Duodenal mucosa (tissue), 2 donors: ENCODE measurements at regions not wholly inside any gene's neighbourhood (a gene's known extent, or its start where the extent isn't known, plus 50 kb on each side); places are given as distances from the start of the nearest gene placed in this dataset.

Source experiments
- H3K27ac ChIP-seq: one replicate; pipeline ENCODE4 v1.7.0; 2013; ENCODE audit warnings: low read depth, low read length
- H3K27me3 ChIP-seq, 2 donors: one replicate each; pipeline ENCODE4 v1.7.0; 2013; ENCODE audit warnings: low read length in 2 of 2, control low read depth in 1 of 2; ENCODE audit not compliant: insufficient read depth in 2 of 2, control insufficient read depth in 1 of 2
- H3K36me3 ChIP-seq, 2 donors: one replicate each; pipeline ENCODE4 v1.7.0; 2013; ENCODE audit warnings: low read length in 2 of 2, control low read depth in 1 of 2; ENCODE audit not compliant: insufficient read depth in 2 of 2, control insufficient read depth in 1 of 2
- H3K4me1 ChIP-seq, 2 donors: one replicate each; pipeline ENCODE4 v1.7.0; 2013; ENCODE audit warnings: low read length in 2 of 2, control low read depth in 1 of 2; ENCODE audit not compliant: insufficient read depth in 2 of 2, control insufficient read depth in 1 of 2
- H3K4me3 ChIP-seq, 2 donors: one replicate each; pipeline ENCODE4 v1.7.0; 2013; ENCODE audit warnings: low read length in 2 of 2, low read depth in 1 of 2
- H3K9ac ChIP-seq, 2 donors: one replicate each; pipeline ENCODE4 v1.7.0; 2013; ENCODE audit warnings: low read length in 2 of 2, low read depth in 1 of 2
- H3K9me3 ChIP-seq, 2 donors: one replicate each; pipeline ENCODE4 v1.7.0; 2013; ENCODE audit warnings: low read length in 2 of 2, control low read depth in 1 of 2; ENCODE audit not compliant: control insufficient read depth in 1 of 2

DNA sequence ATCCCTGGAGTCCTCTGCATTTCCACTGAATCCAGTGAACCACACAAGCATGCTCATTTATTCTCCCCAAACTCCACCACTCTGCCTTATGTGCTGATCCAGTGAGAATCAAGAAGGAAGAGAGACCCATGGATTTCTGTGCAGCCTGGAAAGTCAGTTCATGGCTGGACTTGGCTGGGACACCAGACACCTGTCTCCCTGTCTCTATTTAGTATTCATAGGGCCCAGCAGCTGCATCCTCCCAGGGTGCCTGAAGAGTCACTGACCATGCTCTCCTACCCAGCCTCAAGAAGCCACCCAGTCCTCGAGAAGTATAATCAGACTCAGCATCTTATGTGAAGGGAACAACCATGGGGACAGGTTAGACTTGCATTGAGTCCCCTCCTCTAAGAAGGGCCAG, 83.2 kb downstream of the ZNF280B start:
- Histone ChIP-seq H3K9me3 (no peaks in the 10 kb centered on the region), H3K4me1 (no peaks in the 10 kb centered on the region), H3K27me3 (peaks cover 0 to 3% of the 10 kb centered on the region in 2 donors), H3K9ac (no peak overlapping the region), H3K36me3 (no peaks in the 10 kb centered on the region), H3K4me3 (no peak overlapping the region), H3K27ac (no peak overlapping the region)

DNA sequence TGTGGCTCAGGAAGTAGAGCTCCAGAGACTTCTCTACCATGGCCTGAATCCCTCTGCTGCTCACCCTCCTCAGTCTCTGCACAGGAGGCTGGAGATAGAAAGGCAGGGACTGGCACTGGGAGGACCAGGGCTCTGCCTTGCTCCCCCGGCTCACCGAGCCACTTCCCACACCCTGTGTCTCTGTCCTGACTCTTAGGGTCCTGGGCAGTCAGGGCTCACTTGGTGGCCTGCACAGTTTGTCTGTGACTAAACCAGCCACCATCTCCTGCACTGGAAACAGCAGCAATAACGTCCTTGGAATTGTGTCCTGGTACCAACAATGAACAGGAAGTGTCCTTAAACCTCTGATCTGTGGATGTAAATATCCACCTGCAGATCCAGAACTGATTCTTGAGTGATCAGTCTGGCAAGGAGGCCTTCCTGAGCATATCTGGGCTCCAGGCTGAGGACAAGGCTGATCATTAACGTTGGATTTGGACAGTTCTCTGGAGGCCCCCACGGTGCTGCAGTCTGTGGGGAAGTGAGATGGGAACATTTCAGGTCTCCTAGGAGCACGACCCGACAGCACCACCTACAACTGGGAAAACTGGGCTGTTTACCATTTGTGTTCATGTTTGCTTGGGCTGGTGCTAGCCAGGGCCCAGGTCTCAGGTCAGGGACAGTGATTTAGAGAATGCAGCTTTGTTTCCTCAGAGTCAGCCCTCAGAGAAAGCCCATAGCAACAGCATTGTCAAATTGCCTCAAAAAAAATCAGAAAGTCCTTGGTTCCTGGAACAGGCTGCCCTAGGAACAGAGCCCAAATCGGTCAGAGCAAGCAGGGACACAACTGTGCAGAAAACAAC, 82.5 kb downstream of the ZNF280B start:
- peaks cover 0 to 3% of the 10 kb centered on the region in 2 donors for H3K27me3 ChIP-seq
- no peaks in the 10 kb centered on the region for H3K9me3 ChIP-seq
- no peaks in the 10 kb centered on the region for H3K4me1 ChIP-seq
- no peaks in the 10 kb centered on the region for H3K36me3 ChIP-seq
- no peak overlapping the region for H3K27ac ChIP-seq
- H3K4me3 ChIP-seq, result no peak overlapping the region
- H3K9ac ChIP-seq, result no peak overlapping the region

DNA sequence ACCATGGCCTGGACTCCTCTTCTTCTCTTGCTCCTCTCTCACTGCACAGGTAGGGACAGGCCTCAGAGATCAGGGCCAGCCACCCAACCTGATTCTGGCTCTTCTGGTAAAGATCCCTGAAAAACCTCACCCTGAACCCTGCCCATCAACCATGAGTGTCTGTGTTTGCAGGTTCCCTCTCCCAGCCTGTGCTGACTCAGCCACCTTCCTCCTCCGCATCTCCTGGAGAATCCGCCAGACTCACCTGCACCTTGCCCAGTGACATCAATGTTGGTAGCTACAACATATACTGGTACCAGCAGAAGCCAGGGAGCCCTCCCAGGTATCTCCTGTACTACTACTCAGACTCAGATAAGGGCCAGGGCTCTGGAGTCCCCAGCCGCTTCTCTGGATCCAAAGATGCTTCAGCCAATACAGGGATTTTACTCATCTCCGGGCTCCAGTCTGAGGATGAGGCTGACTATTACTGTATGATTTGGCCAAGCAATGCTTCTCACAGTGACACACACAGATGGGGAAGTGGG, 80.9 kb downstream of the ZNF280B start:
- no peaks in the 10 kb centered on the region for H3K36me3 ChIP-seq
- H3K9ac ChIP-seq, result no peak overlapping the region
- H3K9me3 ChIP-seq, result no peaks in the 10 kb centered on the region
- no peak overlapping the region for H3K27ac ChIP-seq
- H3K27me3 ChIP-seq, result peaks cover 0 to 3% of the 10 kb centered on the region in 2 donors
- H3K4me1 ChIP-seq, result no peaks in the 10 kb centered on the region
- no peak overlapping the region for H3K4me3 ChIP-seq

DNA sequence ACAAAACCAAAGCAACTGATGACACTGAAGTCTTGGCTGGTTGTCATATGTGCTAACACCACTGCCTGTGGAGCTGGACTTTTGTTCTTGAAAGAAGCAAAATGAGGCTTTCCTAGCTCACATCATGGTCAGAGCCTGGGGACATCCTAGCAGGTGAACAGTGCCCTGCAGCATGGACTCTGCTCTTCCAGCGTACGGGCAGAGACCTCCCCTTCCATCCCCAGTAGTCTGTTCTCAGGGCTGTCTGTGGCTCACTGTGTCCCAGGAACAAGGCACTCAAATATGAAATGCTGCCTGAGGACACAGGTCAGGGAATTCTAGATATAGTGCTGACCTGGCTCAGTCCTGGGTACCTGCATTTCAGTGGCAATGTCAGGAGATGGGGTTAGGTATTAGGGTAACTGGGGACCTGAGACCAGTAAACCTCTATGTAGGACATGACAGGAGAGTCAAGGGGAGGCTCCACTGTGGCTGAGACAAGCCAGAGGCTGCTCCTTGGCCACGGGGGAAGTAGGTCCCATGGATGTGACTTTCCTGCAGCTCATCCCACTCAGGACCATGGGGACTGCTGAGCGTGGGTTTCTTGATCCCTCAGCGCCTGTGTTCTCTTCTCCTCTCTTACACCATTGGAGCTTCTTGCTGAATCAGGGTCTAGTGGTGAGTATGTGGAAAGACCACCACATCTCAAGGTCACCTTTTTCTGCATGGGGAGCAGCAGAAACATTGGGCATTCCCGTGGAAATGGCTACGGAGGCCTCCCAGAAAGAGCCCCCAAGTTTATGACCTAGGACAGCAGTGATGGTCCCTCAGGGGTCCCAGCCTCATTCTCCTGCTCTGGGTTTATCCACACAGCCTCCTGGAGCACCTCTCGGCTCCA, 80.1 kb downstream of the ZNF280B start:
- Histone ChIP-seq H3K9me3 (no peaks in the 10 kb centered on the region), H3K4me1 (no peaks in the 10 kb centered on the region), H3K27ac (no peak overlapping the region), H3K36me3 (no peaks in the 10 kb centered on the region), H3K4me3 (no peak overlapping the region), H3K9ac (no peak overlapping the region), H3K27me3 (no peaks in the 10 kb centered on the region)

DNA sequence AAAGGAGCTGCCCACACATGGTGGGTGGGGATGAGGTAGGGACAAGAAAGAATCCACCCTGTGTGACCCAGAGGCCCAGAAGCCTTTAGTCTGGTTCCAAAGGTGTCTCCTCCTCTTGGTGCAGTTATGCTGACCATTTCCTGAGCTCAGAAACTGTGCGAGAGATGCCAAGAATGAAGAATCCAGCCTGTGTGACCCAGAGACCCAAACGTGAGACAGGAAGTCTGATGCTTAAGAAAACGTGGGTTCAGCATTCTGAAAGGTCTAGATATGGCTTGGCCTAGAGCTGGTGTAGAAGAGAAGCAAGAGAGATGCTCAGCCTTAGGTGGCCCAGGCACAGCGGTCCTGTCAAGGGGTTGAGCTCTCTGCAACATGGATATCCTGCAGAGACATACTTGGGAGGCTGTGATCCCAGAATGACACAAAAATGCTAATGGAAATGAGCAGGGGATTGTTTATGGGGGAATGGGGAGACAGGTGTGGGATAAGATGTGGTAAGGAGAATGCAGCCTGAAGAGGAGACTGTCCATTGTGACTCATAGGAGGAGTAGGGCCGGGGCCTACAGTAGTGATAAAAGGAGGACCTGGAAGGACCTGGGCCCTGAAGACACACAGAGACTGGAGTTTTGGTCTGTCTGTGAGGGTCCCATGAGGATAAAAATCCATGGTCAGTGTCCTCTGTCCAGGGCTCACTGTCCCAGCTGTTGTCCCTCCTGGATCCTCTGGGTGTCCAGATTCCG, 79.0 kb downstream of the ZNF280B start:
- no peaks in the 10 kb centered on the region for H3K4me1 ChIP-seq
- peaks cover 0 to 2% of the 10 kb centered on the region in 2 donors for H3K27me3 ChIP-seq
- no peaks in the 10 kb centered on the region for H3K9me3 ChIP-seq
- H3K27ac ChIP-seq, result no peak overlapping the region
- no peak overlapping the region for H3K4me3 ChIP-seq
- no peaks in the 10 kb centered on the region for H3K36me3 ChIP-seq
- H3K9ac ChIP-seq, result no peak overlapping the region

DNA sequence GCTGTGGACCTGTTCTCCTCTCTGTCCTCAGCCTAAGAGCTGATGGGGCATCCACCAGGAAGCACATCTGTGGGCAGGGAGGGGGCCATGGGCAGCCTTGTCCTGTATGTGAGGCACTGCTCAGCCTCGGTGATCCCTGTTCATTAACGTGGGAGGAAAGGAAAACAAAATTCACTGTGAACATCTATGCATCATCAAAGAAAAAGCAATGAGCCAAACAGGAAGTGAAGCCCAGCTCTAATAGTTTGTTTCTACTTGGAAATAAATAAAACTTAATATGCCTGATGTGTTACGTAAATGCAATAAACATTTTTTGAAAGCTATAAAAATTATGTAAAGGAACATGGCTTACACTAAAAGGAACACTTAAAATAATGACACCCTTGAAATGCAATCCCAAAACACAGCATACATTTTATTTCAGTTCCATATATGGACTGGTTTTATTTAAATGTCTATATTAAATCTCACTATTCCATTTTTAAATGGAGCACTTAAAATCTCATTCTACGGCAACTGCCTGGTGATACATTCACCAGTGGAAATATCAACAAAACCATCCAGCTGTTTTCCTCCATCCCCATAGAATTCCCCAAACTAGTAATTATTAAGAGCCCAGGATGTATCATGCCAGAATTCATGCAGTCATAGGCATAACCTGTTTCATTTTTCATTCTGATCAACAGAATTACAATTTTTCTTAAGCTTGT, 78.3 kb downstream of the ZNF280B start:
- H3K4me3 ChIP-seq, result no peak overlapping the region
- H3K9ac ChIP-seq, result no peak overlapping the region
- H3K27me3 ChIP-seq, result peaks cover 0 to 2% of the 10 kb centered on the region in 2 donors
- H3K4me1 ChIP-seq, result no peaks in the 10 kb centered on the region
- H3K36me3 ChIP-seq, result no peaks in the 10 kb centered on the region
- H3K9me3 ChIP-seq, result no peaks in the 10 kb centered on the region
- no peak overlapping the region for H3K27ac ChIP-seq

DNA sequence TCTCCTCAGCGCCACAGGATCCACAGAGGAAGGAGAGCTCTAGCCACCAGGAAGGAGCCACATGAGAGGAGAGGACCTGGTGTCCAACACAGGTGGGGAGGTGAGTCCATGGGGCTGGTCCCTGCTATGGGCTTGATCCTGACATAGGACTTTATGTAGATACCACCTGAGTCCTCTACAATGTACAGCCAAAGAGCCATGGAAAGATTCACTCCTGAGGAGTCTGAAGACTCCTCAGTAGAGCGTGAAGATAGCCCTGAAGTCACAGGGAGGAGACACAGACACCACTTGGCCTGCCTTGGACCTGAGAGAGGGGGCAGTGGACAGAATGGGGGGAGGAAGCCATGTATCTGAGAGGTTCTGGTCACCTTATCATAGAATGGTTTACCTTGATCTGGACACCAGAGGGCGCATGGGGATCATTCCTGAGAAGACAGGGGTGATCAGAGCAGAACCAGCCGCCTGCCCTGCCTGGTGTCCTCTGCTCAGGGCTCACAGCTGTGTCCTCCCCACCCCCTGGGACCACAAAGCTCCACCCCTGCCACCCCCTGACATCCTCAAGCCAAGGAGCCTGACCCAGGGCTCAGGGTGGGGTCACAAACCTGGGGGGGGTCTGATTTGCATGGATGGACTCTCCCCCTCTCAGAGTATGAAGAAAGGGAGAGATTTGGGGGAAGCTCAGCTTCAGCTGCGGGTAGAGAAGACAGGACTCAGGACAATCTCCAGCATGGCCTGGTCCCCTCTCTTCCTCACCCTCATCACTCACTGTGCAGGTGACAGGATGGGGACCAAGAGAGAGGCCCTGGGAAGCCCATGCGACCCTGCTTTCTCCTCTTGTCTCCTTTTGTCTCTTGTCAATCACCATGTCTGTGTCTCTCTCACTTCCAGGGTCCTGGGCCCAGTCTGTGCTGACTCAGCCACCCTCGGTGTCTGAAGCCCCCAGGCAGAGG, 77.0 kb downstream of the ZNF280B start:
- no peaks in the 10 kb centered on the region for H3K36me3 ChIP-seq
- no peak overlapping the region for H3K4me3 ChIP-seq
- H3K4me1 ChIP-seq, result no peaks in the 10 kb centered on the region
- H3K9ac ChIP-seq, result no peak overlapping the region
- H3K9me3 ChIP-seq, result no peaks in the 10 kb centered on the region
- no peak overlapping the region for H3K27ac ChIP-seq
- H3K27me3 ChIP-seq, result peaks cover 0 to 2% of the 10 kb centered on the region in 2 donors

DNA sequence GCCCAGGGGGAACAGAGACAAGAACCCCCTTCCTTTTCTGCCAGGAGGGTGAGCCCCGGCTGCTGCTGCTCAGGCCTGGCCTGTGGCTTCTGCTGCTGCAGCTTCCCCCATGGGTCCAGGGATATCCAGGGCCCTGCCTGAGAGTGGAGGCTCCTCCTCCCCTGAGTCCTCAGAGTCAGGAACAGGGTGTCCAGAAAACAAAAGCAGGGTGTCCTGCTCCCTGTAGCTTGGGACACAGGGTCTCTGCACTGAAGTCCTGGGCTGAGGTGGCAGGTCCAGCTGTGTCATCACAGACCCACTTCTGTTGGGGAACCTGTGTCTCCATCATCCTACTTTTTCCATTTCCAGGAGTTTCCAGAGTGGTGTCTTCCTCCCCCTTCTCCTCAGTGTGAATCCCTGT, 76.1 kb downstream of the ZNF280B start:
- Histone ChIP-seq H3K9ac (no peak overlapping the region), H3K4me3 (no peak overlapping the region), H3K9me3 (no peaks in the 10 kb centered on the region), H3K36me3 (no peaks in the 10 kb centered on the region), H3K4me1 (no peaks in the 10 kb centered on the region), H3K27me3 (peaks cover 0 to 2% of the 10 kb centered on the region in 2 donors), H3K27ac (no peak overlapping the region)

DNA sequence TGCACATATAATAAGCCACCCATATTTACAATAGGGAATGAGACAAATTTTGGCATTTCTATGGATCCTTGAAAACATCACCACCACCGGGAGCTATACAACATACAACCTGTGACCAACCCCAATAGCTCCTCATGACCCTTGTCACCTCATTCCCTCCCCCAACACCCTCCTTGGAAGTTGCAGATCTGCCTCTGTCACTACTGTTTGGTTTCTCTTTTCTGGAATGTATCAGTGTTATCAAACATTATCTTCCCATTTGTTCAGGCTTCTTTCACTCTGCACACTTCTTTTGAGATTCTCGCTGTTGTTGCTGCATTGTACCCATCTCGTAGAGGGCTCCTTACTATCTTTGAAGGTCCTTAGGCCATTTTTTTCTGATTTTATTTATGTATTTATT, 75.6 kb downstream of the ZNF280B start:
- Histone ChIP-seq H3K27ac (no peak overlapping the region), H3K36me3 (no peaks in the 10 kb centered on the region), H3K27me3 (peaks cover 0 to 2% of the 10 kb centered on the region in 2 donors), H3K4me1 (no peaks in the 10 kb centered on the region), H3K9ac (no peak overlapping the region), H3K4me3 (no peak overlapping the region), H3K9me3 (no peaks in the 10 kb centered on the region)
